GM18502 (cell line): ENCODE measurements at regions not wholly inside any gene's neighbourhood (a gene's known extent, or its start where the extent isn't known, plus 50 kb on each side); places are given as distances from the start of the nearest gene placed in this dataset.
"Not testable (repeated sequence)": the region's sequence is repeated elsewhere in the genome, so short reads cannot be mapped to it uniquely, and the experiment has no call there.

ENCODE experiments used
- ATAC-seq: cut with Tn5 transposase; IDR thresholded peaks from one replicate; pipeline ENCODE4 v1.9.1; 2021; ENCODE audit warnings: mild to moderate bottlenecking; ENCODE audit not compliant: unreplicated experiment, poor library complexity

DNA sequence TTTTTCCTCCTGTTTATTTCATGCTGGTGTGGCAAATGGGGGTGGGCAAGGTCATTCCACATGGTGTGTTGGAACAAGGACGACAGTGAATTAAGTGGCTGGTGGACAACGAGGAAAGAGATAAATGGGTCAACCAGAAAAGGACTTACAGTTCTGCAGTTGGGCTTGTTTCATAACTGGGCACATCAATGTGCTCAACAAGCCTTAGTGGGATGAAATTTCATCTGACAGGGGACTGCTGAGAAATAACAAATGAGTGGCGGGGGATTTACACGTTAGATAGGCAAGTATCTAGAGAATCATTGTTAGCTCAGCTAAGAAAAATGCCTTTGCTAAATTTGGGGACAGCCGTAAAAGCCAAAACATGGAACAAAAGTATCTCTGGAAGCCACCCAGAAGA lies 163.6 kb downstream of the NRN1 start:
- ATAC-seq, result no peak

DNA sequence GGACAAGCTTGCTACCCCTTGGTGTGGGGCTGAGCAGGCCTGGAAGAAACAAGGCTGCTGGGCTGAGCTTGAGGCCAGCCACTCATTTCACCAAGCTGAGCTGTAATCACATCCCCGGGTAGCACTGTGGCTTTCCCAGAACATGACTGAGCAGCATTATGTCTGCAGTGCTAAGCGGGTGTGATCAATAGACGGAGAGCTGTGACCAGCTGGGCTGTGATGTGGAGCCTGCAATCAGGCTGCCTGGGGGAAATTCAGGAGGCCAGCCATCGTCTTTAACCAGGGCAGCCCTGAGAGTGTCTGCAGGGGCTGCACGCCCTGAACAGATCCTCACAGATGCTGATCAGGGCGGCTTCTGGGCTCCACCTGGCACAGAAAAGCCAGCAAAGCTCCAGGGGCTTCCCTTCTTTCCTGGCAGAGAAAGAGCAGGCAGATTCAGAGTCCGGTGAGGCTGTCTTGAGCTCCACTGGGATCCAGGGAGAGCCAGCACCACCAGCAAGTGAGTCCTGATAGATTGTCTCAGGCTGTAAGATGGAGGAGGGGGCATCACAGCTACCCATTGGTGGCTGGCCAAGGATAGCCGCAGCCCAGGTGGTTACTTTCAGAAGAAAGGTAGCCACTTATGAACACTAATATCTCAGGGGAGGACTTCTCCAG lies 165.9 kb downstream of the NRN1 start:
- ATAC-seq, result no peak

DNA sequence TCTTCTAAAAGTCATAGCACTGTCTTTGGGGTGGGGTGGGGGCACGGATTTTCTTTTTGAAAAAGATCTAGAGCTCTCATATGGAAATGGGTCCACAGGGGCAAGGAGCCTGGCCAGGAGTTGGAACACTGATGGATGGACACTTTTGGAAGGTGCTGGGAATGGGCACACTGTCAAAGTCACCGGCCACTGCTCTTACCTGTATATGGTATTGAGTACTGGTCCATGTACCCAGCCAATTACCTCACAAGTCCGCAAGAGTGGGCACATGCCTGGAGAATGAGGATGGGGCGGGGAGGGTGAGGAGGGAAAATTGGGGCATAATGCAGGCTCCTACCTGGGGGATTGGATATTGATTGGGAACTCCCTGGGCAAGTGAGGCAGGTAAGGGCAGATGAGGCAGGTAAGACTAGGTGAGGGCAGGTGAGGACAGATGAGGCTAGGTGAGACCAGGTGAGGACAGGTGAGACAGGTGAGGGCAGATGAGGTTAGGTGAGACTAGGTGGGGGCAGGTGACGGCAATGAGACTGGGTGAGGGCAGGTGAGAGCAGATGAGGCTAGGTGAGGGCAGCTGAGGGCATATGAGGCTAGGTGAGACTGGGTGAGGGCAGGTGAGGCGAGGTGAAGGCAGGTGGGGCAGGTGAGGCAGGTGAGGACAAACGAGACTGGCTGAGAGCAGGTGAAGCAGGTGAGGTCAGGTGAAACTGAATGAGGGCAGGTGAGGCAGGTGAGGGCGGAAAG lies 167.9 kb downstream of the NRN1 start:
- no peak for ATAC-seq

DNA sequence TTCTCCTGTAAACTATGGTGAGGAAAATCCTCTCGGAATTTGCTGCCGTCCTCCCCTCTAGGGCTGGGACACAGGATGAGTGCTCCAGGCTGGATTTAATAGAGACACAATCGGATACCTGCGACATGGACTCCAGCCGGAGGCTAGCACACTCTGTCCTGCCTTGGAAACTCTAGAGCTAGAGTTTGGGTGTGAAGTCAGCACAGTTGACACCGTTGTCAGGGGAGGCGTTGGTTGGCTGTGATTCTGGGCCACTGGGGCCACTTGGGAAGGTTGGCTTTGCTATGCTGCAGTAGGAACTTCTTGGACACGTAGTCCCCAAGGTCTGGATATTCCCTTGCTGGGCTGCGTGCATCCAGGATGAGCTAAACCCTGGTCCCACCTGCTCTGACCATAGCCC lies 169.4 kb downstream of the NRN1 start:
- ATAC-seq, result no peak

DNA sequence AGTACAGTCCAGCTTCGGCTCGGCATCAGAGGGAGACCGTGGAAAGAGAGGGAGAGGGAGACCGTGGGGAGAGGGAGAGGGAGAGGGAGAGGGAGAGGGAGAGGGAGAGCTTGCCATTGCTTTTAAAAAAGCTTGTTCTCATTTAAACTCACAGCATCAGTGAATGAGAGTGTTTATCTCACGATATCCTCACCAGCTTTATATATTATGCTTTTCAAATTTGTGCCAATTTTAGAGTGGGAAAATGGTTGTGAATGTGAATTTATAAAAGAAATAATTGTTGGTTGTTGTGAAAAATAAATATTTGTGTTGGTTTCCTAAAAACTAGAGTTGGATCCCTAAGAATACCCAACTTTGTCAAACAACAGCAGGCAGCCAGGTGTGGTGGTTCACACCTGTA lies 170.1 kb downstream of the NRN1 start:
- not testable (repeated sequence) for ATAC-seq

DNA sequence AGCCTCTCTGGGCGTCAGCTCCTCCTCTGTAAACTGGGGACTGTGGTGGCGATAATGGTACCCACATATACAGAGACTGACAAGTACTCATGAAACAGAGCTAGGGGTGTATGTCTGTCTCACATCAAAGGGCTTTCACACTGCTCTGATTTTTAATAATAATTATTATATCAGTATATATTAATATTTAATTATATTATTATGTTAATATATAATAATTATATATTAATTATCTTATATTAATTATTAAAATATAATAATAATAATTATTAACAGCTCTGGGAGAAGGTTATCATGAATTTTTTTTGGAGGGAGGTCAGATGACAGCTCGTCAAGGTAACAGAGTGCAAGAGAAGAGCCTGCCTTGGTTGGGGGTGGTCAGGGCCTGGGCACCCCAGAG lies 173.6 kb downstream of the NRN1 start:
- ATAC-seq, result no peak

DNA sequence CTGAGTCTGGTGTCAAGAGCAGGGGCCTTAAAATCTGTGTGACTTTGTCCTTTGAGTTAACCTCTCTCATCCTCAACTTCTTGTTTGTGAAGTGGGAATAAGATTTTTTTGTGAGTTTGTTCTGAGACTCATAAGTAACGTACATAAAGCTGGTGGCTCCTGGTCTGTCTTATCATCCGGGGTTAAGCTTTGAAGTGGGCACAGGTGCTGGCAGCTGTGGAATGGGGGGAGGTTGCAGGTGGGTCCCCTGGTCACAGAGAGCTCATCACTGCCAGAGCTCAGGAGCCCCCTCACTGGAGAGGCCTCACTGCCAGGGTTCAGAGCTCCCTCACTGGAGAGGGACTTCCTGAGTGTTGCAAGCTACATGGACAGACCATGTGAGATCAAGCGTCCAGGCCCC lies 174.1 kb downstream of the NRN1 start:
- no peak for ATAC-seq

DNA sequence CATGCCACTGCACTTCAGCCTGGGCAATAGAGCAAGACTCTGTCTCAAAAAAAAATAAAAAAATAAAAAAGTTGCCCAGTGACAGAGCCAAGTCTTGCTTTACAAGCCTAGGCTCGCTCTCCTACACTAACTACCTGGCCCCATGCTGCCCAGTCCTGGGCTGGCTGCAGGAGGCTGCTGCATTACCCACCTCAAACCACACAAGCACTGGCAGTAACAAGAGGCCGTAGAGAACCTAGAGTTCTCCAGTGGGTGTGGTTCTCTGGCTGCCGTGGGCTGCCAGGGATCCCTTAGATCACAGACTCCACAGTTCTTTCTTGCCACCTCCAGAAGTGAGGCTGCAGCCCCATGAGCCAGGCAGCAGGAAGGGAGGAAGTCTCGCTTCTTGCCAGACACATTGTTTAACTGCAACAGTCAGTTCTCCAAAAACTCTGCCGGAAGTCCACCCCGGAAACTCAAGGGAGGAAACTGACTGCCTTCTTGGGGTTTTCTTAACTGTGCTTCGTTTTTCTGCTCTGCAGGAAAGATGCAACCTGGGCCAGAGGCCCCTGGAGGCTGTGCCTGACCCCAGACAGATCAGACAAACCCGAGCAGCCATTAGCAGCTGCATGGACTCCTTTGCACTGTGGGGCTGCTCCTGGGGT lies 175.4 kb downstream of the NRN1 start:
- peak; percentile 79 for ATAC-seq

DNA sequence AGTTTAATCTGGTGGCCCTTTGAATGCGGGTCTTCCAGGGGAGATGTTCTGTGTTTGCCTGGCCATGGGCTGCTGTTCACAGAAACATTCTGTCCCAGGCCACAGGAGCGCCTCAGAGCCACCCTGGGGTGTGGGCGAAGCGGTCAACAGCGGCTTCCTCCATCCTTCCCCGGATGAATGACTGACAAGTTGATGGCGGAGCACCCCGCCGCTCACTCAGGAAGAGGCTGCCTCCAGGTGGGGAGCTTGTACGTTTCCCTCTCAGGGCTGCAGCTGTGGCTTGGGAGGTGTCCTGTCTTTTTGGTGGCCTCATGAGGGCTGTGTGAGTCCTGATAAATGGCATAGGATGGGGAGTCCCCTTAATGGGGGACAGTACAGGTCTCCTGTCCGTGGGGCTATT lies 178.4 kb downstream of the NRN1 start:
- no peak for ATAC-seq

DNA sequence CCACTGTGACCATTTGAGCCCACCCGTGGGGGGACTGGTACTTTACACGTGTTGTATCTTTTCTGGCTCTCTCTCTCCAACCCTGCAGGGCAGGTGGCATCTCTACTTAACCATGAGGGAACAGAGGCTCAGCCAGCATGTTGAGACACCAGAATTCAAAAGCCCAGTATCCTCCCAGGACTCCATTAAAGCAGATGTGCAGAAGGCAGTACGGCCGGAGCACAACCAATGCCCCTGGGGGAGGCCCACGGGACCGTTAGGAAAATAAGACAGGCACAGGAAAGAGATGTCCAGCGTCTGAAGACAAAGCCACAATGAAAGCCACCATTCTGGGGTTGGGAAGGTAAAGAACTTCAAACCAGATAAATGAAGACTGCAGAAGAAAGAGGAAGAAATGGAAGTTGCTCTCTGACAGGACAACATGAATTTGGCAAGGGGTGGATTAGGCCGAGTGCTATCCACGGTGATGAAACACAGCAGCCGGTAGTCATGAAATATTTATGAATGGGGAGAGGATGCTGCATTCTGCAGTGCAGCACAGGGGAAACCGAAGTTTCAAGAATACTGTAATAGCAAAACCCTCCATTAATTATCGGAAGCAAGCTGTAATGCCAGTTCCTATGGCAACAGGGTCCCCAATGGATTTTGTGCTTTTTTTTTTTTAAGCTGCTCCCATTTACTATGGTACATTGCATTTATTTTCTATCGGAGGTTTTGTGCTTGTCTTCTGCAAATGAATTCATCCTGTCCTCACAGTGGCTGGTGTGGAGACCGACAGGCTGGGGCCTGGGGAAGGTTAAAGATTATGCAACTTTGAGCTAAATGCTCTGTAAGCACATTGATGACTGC lies 179.4 kb downstream of the NRN1 start:
- no peak for ATAC-seq

DNA sequence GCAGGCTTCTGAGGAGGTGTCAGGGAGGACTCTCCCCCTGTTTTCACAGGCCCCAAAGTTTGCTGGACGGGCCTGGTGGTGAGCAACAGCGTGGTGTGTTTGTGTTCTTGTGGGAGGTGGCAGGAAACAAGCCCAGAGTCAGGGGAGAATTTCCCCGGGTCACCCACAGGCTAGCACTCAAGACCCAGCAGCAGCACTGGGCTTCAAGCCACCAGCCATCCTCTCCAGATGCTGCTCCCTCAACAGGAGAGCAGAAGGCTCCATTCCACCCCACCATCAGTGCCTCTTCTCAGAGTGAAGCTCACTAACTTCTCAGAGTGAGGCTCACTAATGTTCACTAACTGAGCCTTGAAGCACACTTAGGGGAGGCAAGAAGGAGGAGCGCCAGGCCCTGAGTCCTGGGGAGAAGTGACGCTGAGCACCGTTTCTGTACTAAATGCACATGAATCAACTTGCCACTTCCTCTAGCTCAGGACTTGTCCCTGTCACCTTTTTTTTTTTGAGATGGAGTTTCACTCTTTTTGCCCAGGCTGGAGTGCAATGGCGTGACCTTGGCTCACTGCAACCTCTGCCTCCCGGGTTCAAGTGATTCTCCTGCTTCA lies 182.2 kb downstream of the NRN1 start:
- not testable (repeated sequence) for ATAC-seq
